GM23338 (cell line): ENCODE measurements at regions not wholly inside any gene's neighbourhood (a gene's known extent, or its start where the extent isn't known, plus 50 kb on each side); places are given as distances from the start of the nearest gene placed in this dataset.

ENCODE experiments used
- ATAC-seq: fragments of 200-7000 bp; cut with Tn5 transposase; 3 replicates; pipeline ENCODE4 v1.9.1; 2020
- DNase-seq: peaks from one replicate; pipeline ENCODE4 v3.0.0-alpha.2; 2015; ENCODE audit warnings: low spot score
- H2AFZ ChIP-seq: fragments of 200-600 bp; sonication (generic); 2 replicates; pipeline ENCODE4 v1.8.0; 2016; ENCODE audit warnings: antibody characterized with exemption, mild to moderate bottlenecking, moderate library complexity
- H3F3A ChIP-seq: fragments of 200-600 bp; sonication (generic); replicated peaks from 2 replicates; pipeline ENCODE4 v1.8.0; 2017; ENCODE audit warnings: antibody characterized with exemption, mixed run types, low read depth
- H3K27ac ChIP-seq: fragments of 200-600 bp; sonication (generic); 2 replicates; pipeline ENCODE4 v1.6.1; 2016; ENCODE audit warnings: low read depth
- H3K27me3 ChIP-seq: fragments of 200-600 bp; sonication (generic); 2 replicates; pipeline ENCODE4 v1.8.0; 2016; ENCODE audit warnings: mild to moderate bottlenecking, mixed run types, moderate library complexity; ENCODE audit not compliant: insufficient read depth
- H3K36me3 ChIP-seq: fragments of 200-600 bp; sonication (generic); 2 replicates; pipeline ENCODE4 v1.8.0; 2016; ENCODE audit warnings: mild to moderate bottlenecking; ENCODE audit not compliant: insufficient read depth
- H3K4me1 ChIP-seq: fragments of 200-600 bp; sonication (generic); 2 replicates; pipeline ENCODE4 v1.8.0; 2016; ENCODE audit warnings: mild to moderate bottlenecking, moderate library complexity; ENCODE audit not compliant: insufficient read depth
- H3K4me2 ChIP-seq: fragments of 200-600 bp; sonication (generic); 2 replicates; pipeline ENCODE4 v1.7.1; 2017; ENCODE audit warnings: mixed run types
- H3K4me3 ChIP-seq: fragments of 200-600 bp; sonication (generic); 2 replicates; pipeline ENCODE4 v1.6.1; 2016; ENCODE audit warnings: mixed run types
- H3K79me2 ChIP-seq: fragments of 200-600 bp; sonication (generic); replicated peaks from 2 replicates; pipeline ENCODE4 v1.8.0; 2017; ENCODE audit warnings: mild to moderate bottlenecking; ENCODE audit not compliant: insufficient read depth
- H3K9me2 ChIP-seq: fragments of 200-600 bp; sonication (generic); 2 replicates; pipeline ENCODE4 v1.8.0; 2017; ENCODE audit not compliant: insufficient read depth
- H4K20me1 ChIP-seq: fragments of 200-600 bp; sonication (generic); replicated peaks from 2 replicates; pipeline ENCODE4 v1.8.0; 2017; ENCODE audit warnings: mild to moderate bottlenecking; ENCODE audit not compliant: insufficient read depth
- H3K27ac Mint-ChIP-seq: 2 replicates; pipeline ENCODE4 v1.8.0; 2020; ENCODE audit warnings: inconsistent platforms, mild to moderate bottlenecking, moderate library complexity, mixed read lengths
- H3K27me3 Mint-ChIP-seq: 3 replicates; pipeline ENCODE4 v1.8.0; 2022; ENCODE audit warnings: low read depth, mild to moderate bottlenecking, moderate library complexity, mixed read lengths, inconsistent platforms; ENCODE audit not compliant: insufficient read depth, poor library complexity
- H3K36me3 Mint-ChIP-seq: 3 replicates; pipeline ENCODE4 v1.8.0; 2021; ENCODE audit warnings: low read depth, mild to moderate bottlenecking, inconsistent platforms, moderate library complexity, mixed read lengths
- H3K4me1 Mint-ChIP-seq: 3 replicates; pipeline ENCODE4 v1.8.0; 2020; ENCODE audit warnings: mild to moderate bottlenecking, inconsistent platforms, mixed read lengths
- H3K4me3 Mint-ChIP-seq: 3 replicates; pipeline ENCODE4 v1.8.0; 2021; ENCODE audit warnings: moderate library complexity, mild to moderate bottlenecking, inconsistent platforms, mixed read lengths
- H3K9me3 Mint-ChIP-seq: 3 replicates; pipeline ENCODE4 v1.8.0; 2020; ENCODE audit warnings: moderate library complexity, mild to moderate bottlenecking, inconsistent platforms, mixed read lengths
- CTCF ChIP-seq, 2 experiments: fragments of 200-600 bp in 1 of 2; sonication (generic) in 1 of 2; conservative IDR thresholded peaks; 2 replicates each; pipeline versions ENCODE4 v1.5.1 to v1.6.1; 2016 to 2017; ENCODE audit warnings: antibody characterized with exemption in 2 of 2, low read depth in 2 of 2, mild to moderate bottlenecking in 2 of 2, moderate library complexity in 1 of 2
- ETS1 ChIP-seq: IDR thresholded peaks from 2 replicates; pipeline ENCODE4 v1.6.1; 2016; ENCODE audit warnings: antibody characterized with exemption
- JUNB ChIP-seq: IDR thresholded peaks from one replicate; pipeline ENCODE4 v1.6.1; 2016; ENCODE audit warnings: antibody characterized with exemption; ENCODE audit not compliant: unreplicated experiment
- NANOG ChIP-seq: IDR thresholded peaks from 2 replicates; pipeline ENCODE4 v1.6.1; 2016; ENCODE audit warnings: antibody characterized with exemption, borderline replicate concordance
- POLR2AphosphoS5 ChIP-seq: IDR thresholded peaks from 2 replicates; pipeline ENCODE4 v1.6.1; 2016; ENCODE audit warnings: antibody characterized with exemption, low read depth
- ZNF331 ChIP-seq: fragments of 250-450 bp; sonication (Bioruptor Pico); IDR thresholded peaks from 2 replicates; pipeline ENCODE4 v1.5.0; 2020; ENCODE audit warnings: low read depth, mild to moderate bottlenecking, moderate library complexity
- TF ChIP-seq, protein P1 (sequence below): fragments of 250-450 bp; sonication (Bioruptor Pico); IDR thresholded peaks from 2 replicates; pipeline ENCODE4 v1.5.0; 2020; ENCODE audit warnings: mild to moderate bottlenecking, moderate library complexity

DNA sequence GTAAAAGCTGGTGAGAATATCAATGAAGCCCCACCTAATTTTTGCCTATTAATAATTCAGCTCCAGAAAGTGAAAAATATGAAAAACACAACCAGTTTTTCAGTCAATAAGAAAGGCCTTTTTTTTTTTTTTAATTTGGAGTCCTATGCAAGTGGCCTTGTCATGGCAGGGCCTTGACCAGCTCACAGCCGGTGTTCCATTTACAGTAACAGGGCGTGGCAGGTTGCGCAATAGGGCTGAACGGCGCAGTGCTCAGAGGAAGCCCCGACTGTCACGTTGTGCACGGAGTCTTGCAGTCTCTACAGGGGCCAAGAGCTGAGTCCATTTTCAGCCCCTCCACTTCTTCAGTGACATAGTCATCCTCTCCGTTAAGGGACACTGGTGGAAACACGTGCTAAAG, 184.1 kb upstream of the FN1 start (continued):
- TF ChIP-seq, protein P1, sequence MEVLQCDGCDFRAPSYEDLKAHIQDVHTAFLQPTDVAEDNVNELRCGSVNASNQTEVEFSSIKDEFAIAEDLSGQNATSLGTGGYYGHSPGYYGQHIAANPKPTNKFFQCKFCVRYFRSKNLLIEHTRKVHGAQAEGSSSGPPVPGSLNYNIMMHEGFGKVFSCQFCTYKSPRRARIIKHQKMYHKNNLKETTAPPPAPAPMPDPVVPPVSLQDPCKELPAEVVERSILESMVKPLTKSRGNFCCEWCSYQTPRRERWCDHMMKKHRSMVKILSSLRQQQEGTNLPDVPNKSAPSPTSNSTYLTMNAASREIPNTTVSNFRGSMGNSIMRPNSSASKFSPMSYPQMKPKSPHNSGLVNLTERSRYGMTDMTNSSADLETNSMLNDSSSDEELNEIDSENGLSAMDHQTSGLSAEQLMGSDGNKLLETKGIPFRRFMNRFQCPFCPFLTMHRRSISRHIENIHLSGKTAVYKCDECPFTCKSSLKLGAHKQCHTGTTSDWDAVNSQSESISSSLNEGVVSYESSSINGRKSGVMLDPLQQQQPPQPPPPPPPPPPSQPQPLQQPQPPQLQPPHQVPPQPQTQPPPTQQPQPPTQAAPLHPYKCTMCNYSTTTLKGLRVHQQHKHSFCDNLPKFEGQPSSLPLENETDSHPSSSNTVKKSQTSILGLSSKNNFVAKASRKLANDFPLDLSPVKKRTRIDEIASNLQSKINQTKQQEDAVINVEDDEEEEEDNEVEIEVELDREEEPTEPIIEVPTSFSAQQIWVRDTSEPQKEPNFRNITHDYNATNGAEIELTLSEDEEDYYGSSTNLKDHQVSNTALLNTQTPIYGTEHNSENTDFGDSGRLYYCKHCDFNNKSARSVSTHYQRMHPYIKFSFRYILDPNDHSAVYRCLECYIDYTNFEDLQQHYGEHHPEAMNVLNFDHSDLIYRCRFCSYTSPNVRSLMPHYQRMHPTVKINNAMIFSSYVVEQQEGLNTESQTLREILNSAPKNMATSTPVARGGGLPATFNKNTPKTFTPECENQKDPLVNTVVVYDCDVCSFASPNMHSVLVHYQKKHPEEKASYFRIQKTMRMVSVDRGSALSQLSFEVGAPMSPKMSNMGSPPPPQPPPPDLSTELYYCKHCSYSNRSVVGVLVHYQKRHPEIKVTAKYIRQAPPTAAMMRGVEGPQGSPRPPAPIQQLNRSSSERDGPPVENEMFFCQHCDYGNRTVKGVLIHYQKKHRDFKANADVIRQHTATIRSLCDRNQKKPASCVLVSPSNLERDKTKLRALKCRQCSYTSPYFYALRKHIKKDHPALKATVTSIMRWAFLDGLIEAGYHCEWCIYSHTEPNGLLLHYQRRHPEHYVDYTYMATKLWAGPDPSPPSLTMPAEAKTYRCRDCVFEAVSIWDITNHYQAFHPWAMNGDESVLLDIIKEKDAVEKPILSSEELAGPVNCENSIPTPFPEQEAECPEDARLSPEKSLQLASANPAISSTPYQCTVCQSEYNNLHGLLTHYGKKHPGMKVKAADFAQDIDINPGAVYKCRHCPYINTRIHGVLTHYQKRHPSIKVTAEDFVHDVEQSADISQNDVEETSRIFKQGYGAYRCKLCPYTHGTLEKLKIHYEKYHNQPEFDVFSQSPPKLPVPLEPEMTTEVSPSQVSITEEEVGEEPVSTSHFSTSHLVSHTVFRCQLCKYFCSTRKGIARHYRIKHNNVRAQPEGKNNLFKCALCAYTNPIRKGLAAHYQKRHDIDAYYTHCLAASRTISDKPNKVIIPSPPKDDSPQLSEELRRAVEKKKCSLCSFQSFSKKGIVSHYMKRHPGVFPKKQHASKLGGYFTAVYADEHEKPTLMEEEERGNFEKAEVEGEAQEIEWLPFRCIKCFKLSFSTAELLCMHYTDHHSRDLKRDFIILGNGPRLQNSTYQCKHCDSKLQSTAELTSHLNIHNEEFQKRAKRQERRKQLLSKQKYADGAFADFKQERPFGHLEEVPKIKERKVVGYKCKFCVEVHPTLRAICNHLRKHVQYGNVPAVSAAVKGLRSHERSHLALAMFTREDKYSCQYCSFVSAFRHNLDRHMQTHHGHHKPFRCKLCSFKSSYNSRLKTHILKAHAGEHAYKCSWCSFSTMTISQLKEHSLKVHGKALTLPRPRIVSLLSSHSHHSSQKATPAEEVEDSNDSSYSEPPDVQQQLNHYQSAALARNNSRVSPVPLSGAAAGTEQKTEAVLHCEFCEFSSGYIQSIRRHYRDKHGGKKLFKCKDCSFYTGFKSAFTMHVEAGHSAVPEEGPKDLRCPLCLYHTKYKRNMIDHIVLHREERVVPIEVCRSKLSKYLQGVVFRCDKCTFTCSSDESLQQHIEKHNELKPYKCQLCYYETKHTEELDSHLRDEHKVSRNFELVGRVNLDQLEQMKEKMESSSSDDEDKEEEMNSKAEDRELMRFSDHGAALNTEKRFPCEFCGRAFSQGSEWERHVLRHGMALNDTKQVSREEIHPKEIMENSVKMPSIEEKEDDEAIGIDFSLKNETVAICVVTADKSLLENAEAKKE, result no peak
- no peak for TF ChIP-seq NANOG
- TF ChIP-seq JUNB, result no peak
- no peak for TF ChIP-seq POLR2AphosphoS5

DNA sequence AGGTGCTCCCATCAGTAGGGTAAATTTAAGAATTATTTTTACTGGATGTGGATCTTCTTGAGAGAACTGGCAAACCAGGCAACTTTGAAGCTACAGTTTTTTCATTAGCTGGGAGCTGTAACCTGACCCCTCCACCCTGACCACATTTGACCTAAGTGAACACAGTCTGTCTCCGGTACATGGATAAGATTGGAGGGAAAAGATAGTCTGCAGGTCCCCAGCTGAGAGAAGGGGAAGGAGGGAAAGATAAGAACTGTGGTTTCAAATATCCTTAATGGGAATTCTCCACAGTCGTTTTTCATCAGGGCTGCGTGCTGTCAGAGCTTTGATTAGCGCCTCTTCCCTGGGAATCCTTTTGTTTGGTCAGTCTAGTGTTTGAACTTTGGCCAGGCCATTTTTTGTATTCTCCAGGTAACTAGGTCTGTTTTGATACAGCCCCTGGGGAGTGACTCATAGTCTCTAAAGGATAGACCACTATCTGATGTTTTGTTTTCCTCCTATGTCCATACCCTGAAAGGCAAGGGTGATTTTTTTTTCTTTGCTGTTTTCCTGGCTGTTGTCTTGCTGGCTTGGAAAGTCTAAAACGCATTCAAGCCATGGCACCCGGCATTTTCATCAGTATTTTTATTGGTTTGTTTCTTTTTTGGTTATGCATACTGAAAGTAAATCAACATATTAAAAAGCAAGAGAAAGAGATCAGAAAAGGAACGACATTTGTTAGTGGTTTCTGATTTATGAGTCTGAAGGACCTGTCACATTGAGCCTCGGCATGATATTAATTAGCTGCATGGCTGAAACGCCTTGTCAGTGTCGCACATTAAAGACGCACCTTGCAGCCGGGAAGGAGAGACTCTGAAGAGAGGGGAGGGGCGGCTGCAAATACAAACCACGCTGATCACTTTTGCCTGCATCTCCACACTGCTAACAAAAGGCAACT, 183.4 kb upstream of the FN1 start:
- H3K4me3 ChIP-seq, result no peak overlapping the region
- Mint-ChIP-seq H3K27ac (no peak overlapping the region), H3K9me3 (peaks cover 20% of the 10 kb centered on the region), H3K36me3 (peaks cover 17% of the 10 kb centered on the region), H3K27me3 (peaks cover 4% of the 10 kb centered on the region), H3K4me3 (no peak overlapping the region; the same call in 2 of the 3 replicates), H3K4me1 (peaks cover 25% of the 10 kb centered on the region)
- H3K4me1 ChIP-seq, result peaks cover 22% of the 10 kb centered on the region
- no peaks in the 10 kb centered on the region for H3F3A ChIP-seq
- H3K9me2 ChIP-seq, result no peaks in the 10 kb centered on the region
- peak; percentile 84 for ATAC-seq
- H3K27me3 ChIP-seq, result no peaks in the 10 kb centered on the region
- H3K4me2 ChIP-seq, result peak overlapping the region; percentile 14; the same call in 1 of the 2 replicates
- no peak for TF ChIP-seq ZNF331 (CRISPR knock-in tag)
- no peak for TF ChIP-seq ETS1
- no peak for TF ChIP-seq CTCF (conservative IDR thresholded peaks at IDR 0.05; ENCODE audit: low read depth in 2 of 2)
- no peak overlapping the region for H2AFZ ChIP-seq
- H4K20me1 ChIP-seq, result no peaks in the 10 kb centered on the region
- DNase-seq, result peak; percentile 45
- H3K36me3 ChIP-seq, result no peaks in the 10 kb centered on the region; the same call in 1 of the 2 replicates
- no peak overlapping the region for H3K27ac ChIP-seq
- H3K79me2 ChIP-seq, result no peaks in the 10 kb centered on the region
